Gastroesophageal sphincter (tissue), 3 donors: ENCODE measurements at regions not wholly inside any gene's neighbourhood (a gene's known extent, or its start where the extent isn't known, plus 50 kb on each side); places are given as distances from the start of the nearest gene placed in this dataset.

Source experiments
- CTCF ChIP-seq, 4 experiments: fragments of 200-600 bp in 2 of 4; fragments of 450-650 bp in 2 of 4; sonication (generic) in 1 of 4; IDR thresholded peaks; one replicate each; pipeline ENCODE4 v1.5.1; 2017 to 2019; ENCODE audit warnings: antibody characterized with exemption in 4 of 4, mild to moderate bottlenecking in 2 of 4, moderate library complexity in 2 of 4
- POLR2A ChIP-seq, 2 donors: fragments of 450-650 bp; IDR thresholded peaks; one replicate each; pipeline ENCODE4 v1.6.1; 2017; ENCODE audit warnings: antibody characterized with exemption in 2 of 2, mild to moderate bottlenecking in 2 of 2, moderate library complexity in 1 of 2

DNA sequence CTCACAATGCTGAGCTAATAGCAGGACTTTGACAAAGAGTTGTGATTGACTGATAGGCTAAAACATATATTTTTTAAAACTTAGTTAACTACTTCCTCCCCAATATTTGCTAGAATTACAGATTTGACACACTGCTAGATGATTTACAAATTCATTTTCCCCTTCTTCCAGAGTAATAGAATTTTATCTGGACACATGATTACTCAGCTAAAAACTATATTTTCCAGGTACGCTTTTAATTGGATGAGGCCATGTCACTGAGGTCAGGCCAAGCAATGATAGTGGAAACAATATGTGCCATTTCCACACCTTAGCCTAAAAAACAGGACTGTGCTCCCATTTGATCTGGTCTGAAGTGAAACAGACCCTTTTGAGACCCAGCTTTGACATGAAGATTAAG lies 193.3 kb upstream of the PGRMC2 start:
- TF ChIP-seq CTCF (IDR thresholded peaks at IDR 0.05) (no peak), POLR2A (IDR thresholded peaks at IDR 0.05) (no peak)
